RPMI8226 (cell line): ENCODE measurements at regions not wholly inside any gene's neighbourhood (a gene's known extent, or its start where the extent isn't known, plus 50 kb on each side); places are given as distances from the start of the nearest gene placed in this dataset.

Experiments used
- DNase-seq: peaks from one replicate; pipeline ENCODE4 v3.0.0-alpha.2; 2015

- no peak for DNase-seq
Measured at GRCh38 chr7:155871211-155871610, 58.9 kb upstream of the SHH start.

DNA sequence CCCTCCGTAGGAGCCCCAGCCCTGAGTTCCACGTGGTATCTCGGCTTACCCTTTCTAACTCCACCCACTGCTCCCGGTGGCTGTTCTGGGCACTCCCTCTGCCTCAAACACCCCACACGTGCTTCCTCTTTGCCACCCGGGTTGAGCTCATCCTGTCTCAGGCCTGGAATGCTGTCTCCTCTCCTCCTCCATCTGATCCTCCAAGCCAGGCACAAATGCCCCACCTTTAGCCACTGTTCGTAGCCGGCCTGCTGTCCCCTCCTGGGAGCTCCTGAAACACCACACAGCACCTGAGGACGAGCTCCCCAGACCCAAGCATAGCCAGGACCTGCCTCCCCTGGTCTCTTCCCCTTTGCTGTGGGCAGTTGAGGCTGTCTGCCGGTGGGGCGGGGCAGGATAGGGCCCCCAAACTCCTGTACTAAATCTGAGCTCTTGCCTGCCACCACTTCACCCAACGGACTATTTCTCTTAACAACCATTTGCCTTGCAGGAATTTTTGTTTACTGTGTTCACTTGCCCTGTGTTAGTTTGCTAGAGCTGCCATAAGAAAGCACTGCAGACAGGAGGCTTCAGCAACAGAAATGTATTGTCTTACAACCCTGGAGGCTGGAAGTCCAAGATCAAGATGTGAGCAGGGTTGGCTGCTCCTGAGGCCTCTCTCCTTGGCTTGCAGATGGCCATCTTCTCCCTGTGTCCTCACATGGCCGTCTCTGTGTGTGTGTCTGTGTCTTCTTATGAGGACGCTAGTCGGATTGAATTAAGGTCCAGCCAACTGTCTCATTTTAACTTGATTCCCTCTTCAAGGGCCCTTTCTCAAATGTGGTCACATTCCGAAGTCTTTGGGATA, 58.3 kb upstream of the SHH start:
- no peak for DNase-seq

GRCh38 chr7:155869784-155870076, 57.5 kb upstream of the SHH start:
- DNase-seq: no peak

DNA sequence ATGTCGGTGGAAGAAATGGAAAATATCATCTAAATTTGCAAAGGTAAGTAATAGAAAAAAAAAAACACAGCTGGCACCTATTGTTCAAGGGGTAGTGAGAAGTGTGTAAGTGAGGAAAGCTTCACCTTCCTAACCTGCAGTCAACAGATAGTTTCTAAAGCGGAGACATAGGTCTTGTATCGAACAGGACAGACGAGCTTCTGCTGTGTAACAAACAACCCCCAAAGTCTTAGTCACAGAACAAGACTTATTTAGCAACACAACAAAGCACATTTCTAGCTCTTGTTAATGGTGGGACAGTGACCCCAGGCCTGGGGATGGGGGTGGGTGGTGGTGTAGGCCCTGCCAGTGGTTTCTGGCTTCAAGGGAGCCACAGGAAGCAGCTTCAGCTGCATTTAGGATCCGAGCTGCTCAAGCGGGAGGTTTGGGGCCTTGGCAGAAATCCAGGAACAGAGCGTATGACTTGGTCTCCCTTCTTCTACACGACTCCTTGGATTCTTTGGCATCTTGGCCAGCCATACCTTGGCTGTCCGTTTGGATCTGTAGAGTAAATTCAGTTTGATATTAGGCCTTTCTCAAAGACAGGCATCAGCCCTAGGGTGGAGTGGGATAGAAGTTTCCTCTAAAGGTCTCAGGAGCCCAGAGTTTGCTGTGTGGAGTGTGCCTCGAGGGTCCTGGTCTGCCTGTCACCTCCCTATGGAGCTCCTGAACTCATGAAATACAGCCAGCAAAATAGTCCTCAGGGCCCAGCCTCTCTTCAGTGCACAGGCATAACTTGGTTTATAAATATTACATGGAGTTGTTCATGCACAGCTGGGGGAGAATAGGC, 56.9 kb upstream of the SHH start:
- DNase-seq: no peak

GRCh38 chr7:155867734-155868400, 55.6 kb upstream of the SHH start:
- no peak for DNase-seq

DNA sequence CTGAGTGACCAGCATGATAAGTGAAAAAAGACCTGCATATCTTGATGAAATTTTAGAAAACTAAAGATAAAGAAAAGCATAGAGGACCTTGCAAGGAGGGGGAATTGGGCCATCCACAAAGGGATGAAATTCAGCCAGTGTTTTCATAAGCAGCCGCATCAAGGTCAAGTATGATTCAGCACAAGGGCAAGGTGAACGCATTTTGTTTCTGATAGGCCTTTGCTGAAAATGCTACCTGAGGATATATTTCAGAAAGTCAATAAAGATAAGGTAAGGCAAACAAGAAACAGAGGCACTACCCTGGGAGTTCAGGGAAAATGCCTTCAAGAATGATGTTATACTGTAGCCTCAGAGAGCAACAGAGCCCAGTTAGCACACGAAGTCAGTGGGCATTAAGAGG, 55.0 kb upstream of the SHH start:
- DNase-seq: no peak

DNA sequence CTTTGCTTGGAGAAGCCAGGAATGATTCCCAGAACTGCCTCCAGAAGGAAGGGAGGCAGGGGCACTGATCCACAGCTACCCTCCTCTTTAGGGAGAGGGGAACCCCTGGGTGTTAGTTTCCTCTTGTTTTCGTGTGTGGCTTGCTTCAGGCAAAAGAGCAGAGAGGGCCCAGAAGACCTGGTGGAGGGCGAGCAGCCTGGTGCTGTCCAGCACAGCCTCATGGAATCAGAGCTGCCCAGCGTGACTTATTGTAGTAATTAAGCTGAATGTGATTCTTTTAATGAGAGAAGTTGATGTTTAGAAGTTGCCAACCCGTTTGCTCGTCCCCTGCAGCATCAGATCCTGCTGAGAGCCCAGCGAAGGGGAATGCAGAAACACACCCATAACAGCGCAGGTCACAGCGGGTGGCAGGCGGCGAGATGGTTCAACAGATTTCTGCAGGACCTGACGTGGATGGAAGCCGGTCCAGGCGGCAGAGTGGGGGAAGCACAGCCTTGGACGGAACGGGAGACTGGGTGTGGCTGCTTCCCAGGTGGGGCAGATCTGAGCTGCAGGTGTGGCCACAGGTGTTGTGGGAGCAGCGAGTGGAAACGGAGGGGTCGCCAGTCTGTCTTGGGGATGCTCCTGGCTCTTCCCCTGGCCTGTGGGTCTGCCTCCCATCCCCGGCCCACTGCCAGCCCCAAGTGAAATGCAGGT, 53.7 kb upstream of the SHH start:
- DNase-seq: no peak

DNA sequence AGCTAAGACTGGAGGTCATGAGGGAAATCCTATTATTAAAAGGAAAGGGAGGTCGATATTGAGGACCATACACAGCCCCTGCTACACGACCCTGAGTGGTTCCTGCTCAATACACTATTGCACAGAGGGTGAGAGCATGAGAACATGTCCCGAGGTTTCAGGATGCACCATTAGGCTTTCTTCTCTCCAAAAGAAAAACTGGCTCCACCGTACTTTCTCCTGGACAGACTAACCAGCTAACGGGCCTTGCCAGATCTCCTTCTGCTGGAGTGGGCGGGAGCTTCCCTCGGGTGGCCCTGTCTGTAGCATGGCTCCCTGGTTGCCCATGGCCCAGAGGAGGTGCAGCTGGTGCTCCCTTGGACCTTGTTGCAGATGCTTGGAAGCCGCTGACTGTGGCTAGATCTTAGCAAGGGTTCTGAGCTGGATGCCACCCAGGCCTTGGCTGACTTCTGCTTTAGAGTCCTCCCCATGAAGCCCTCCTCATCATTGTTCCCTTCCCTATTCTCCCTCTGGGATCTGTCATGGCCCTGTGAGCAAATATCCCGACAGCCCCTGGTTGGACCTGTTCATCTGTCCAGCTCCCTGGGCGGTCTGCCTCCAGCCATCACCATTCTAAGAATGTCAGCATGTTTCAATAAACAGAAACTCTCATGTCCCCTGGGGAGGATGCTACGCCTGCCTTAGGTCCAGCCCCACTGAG, 52.9 kb upstream of the SHH start:
- no peak for DNase-seq

GRCh38 chr7:155864271-155864985, 52.2 kb upstream of the SHH start:
- DNase-seq: no peak

DNA sequence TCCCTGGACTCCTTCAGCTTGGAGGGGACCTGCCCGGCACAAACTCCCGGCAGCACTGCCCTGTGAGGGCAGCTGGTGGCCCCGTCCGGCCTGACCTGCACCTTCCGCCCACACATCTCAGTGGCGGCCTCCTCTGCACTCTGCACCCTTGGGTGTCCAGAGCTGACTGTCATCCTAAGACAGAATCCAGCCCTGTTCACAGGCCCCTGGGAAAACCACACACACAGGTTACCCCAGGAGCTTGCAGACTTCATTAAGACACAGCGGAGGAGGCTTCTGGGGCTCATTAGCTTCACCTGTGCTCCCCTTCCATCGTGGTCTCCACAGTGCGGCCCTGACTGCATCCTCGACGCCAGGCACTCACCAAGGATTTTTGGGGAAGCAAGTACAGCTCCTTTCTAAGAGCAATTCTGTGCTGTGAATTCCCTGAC, 51.5 kb upstream of the SHH start:
- DNase-seq: no peak

- no peak for DNase-seq
Measured at GRCh38 chr7:155862123-155862892, 50.0 kb upstream of the SHH start.
